H1 (cell line): ENCODE measurements at regions not wholly inside any gene's neighbourhood (a gene's known extent, or its start where the extent isn't known, plus 50 kb on each side); places are given as distances from the start of the nearest gene placed in this dataset.

Experiments used
- CTCF ChIA-PET: fragments of 300-600 bp; sonication (Branson Sonifier 250); formaldehyde crosslinking; loops from one replicate; lab custom pipeline; 2021; ENCODE audit not compliant: partially characterized antibody; lab: Charles Lee
- POLR2A ChIA-PET: fragments of 300-600 bp; sonication (Branson Sonifier 250); formaldehyde crosslinking; loops from one replicate; lab custom pipeline; 2021; ENCODE audit warnings: inconsistent platforms; ENCODE audit not compliant: partially characterized antibody; lab: Charles Lee
- DNase-seq, 2 experiments: peaks; one replicate each; pipeline versions ENCODE4 v3.0.0 to v3.0.0-alpha.2; 2010 to 2022; ENCODE audit warnings: low spot score in 2 of 2, low read depth in 1 of 2, mixed read lengths in 1 of 2
- FAIRE-seq: peaks from 2 replicates; lab custom pipeline; 2011; peaks lifted over from hg19 to GRCh38; lab: Jason Lieb, UNC
- H2AFZ ChIP-seq: 2 replicates; pipeline ENCODE4 v1.8.1; 2012; ENCODE audit warnings: low read length, inconsistent platforms
- H2AK5ac ChIP-seq: 2 replicates; pipeline ENCODE4 v1.6.1; 2013; ENCODE audit warnings: low read depth, low read length
- H2BK120ac ChIP-seq: replicated peaks from 2 replicates; pipeline ENCODE3; 2013; ENCODE audit warnings: low read depth, low read length, inconsistent platforms
- H2BK12ac ChIP-seq: 2 replicates; pipeline ENCODE4 v1.6.1; 2013; ENCODE audit warnings: low read depth, low read length
- H2BK15ac ChIP-seq: 2 replicates; pipeline ENCODE4 v1.6.1; 2013; ENCODE audit warnings: low read length
- H2BK20ac ChIP-seq: 2 replicates; pipeline ENCODE4 v1.6.1; 2013; ENCODE audit warnings: low read length
- H2BK5ac ChIP-seq: 2 replicates; pipeline ENCODE4 v1.6.1; 2013; ENCODE audit warnings: low read depth, low read length
- H3K14ac ChIP-seq: 2 replicates; pipeline ENCODE4 v1.6.1; 2013; ENCODE audit warnings: inconsistent platforms; ENCODE audit not compliant: insufficient read length
- H3K18ac ChIP-seq: 2 replicates; pipeline ENCODE4 v1.6.1; 2013; ENCODE audit warnings: low read length; ENCODE audit errors: extremely low read depth
- H3K23ac ChIP-seq: 2 replicates; pipeline ENCODE4 v1.6.1; 2013; ENCODE audit warnings: inconsistent platforms; ENCODE audit not compliant: insufficient read length
- H3K23me2 ChIP-seq: 2 replicates; pipeline ENCODE4 v1.6.1; 2013; ENCODE audit warnings: low read depth, low read length
- H3K27ac ChIP-seq: 2 replicates; pipeline ENCODE4 v1.6.1; 2011; ENCODE audit warnings: low read depth, low read length, inconsistent platforms
- H3K27me3 ChIP-seq, 4 experiments: replicated peaks in 1 of 4; 1 replicate in 1 of 4; 2 replicates in 3 of 4; pipeline versions ENCODE4 v1.6.1 to v1.8.1; 2011 to 2013; ENCODE audit warnings: low read length in 3 of 4, mild to moderate bottlenecking in 3 of 4, inconsistent platforms in 2 of 4, mixed read lengths in 2 of 4, moderate library complexity in 1 of 4; ENCODE audit not compliant: control insufficient read depth in 3 of 4, insufficient read depth in 3 of 4; ENCODE audit errors: extremely low read depth in 1 of 4
- H3K36me3 ChIP-seq, 4 experiments: 2 replicates each; pipeline versions ENCODE4 v1.6.1 to v1.8.1; 2011 to 2013; ENCODE audit warnings: mild to moderate bottlenecking in 4 of 4, low read length in 3 of 4, moderate library complexity in 2 of 4, control low read depth in 1 of 4, inconsistent platforms in 1 of 4; ENCODE audit not compliant: insufficient read depth in 4 of 4, control insufficient read depth in 2 of 4
- H3K4ac ChIP-seq: replicated peaks from 2 replicates; pipeline ENCODE3; 2013; ENCODE audit warnings: low read length, low read depth, mixed read lengths, inconsistent platforms; ENCODE audit not compliant: insufficient read length
- H3K4me1 ChIP-seq, 4 experiments: replicated peaks in 1 of 4; 1 replicate in 1 of 4; 2 replicates in 3 of 4; pipeline versions ENCODE4 v1.6.1 to v1.8.1; 2011 to 2013; ENCODE audit warnings: low read length in 3 of 4, inconsistent platforms in 2 of 4, mixed read lengths in 1 of 4; ENCODE audit not compliant: insufficient read depth in 4 of 4, control insufficient read depth in 3 of 4
- H3K4me2 ChIP-seq, 2 experiments: 2 replicates each; pipeline versions ENCODE4 v1.6.1 to v1.8.1; 2011 to 2013; ENCODE audit warnings: low read depth in 2 of 2, low read length in 2 of 2, control low read depth in 1 of 2, inconsistent platforms in 1 of 2, mild to moderate bottlenecking in 1 of 2; ENCODE audit not compliant: insufficient read depth in 1 of 2
- H3K4me3 ChIP-seq, 4 experiments: fragments of 200-600, 300-600 bp in 1 of 4; sonication (generic), shearing (Covaris generic), sonication (Bioruptor Twin) in 1 of 4; 2 replicates each; pipeline versions ENCODE4 v1.5.1 to v1.8.1; 2011 to 2016; ENCODE audit warnings: low read length in 4 of 4, low read depth in 3 of 4, control low read depth in 2 of 4, inconsistent platforms in 2 of 4, mild to moderate bottlenecking in 2 of 4, mixed read lengths in 1 of 4, moderate library complexity in 1 of 4; ENCODE audit not compliant: insufficient read depth in 2 of 4; ENCODE audit errors: extremely low read depth in 1 of 4
- H3K56ac ChIP-seq: replicated peaks from 2 replicates; pipeline ENCODE3; 2013; ENCODE audit warnings: low read depth, mild to moderate bottlenecking, mixed read lengths, low read length, inconsistent platforms; ENCODE audit not compliant: insufficient read length
- H3K79me1 ChIP-seq: 2 replicates; pipeline ENCODE4 v1.6.1; 2013; ENCODE audit warnings: low read depth, low read length, control low read depth
- H3K79me2 ChIP-seq, 2 experiments: 2 replicates each; pipeline versions ENCODE4 v1.6.1 to v1.8.1; 2012 to 2013; ENCODE audit warnings: low read length in 2 of 2, mild to moderate bottlenecking in 2 of 2, inconsistent platforms in 1 of 2; ENCODE audit not compliant: insufficient read depth in 2 of 2, control insufficient read depth in 1 of 2
- H3K9ac ChIP-seq, 4 experiments: replicated peaks in 1 of 4; 1 replicate in 1 of 4; 2 replicates in 3 of 4; pipeline versions ENCODE4 v1.6.1 to v1.8.1; 2011 to 2013; ENCODE audit warnings: low read depth in 3 of 4, low read length in 3 of 4, control low read depth in 2 of 4, mild to moderate bottlenecking in 2 of 4, moderate library complexity in 2 of 4, inconsistent platforms in 1 of 4; ENCODE audit errors: extremely low read depth in 1 of 4
- H3K9me3 ChIP-seq, 2 experiments: 2 replicates each; pipeline versions ENCODE4 v1.6.1 to v1.8.1; 2012 to 2013; ENCODE audit warnings: mild to moderate bottlenecking in 2 of 2, moderate library complexity in 2 of 2, control low read depth in 1 of 2, inconsistent platforms in 1 of 2, low read depth in 1 of 2, low read length in 1 of 2, mixed read lengths in 1 of 2; ENCODE audit not compliant: insufficient read depth in 2 of 2
- H4K20me1 ChIP-seq, 2 experiments: replicated peaks in 1 of 2; 2 replicates each; pipeline versions ENCODE3 to v1.8.1; 2011 to 2013; ENCODE audit warnings: inconsistent platforms in 2 of 2, low read length in 2 of 2, mild to moderate bottlenecking in 1 of 2; ENCODE audit not compliant: insufficient read depth in 2 of 2, control insufficient read depth in 1 of 2
- H4K5ac ChIP-seq: 2 replicates; pipeline ENCODE4 v1.6.1; 2013; ENCODE audit warnings: low read length, low read depth, mixed read lengths, inconsistent platforms; ENCODE audit not compliant: insufficient read length
- H4K8ac ChIP-seq: 2 replicates; pipeline ENCODE4 v1.8.0; 2013; ENCODE audit warnings: mild to moderate bottlenecking, moderate library complexity, low read length, inconsistent platforms; ENCODE audit not compliant: insufficient read depth; ENCODE audit errors: extremely low read depth
- H4K91ac ChIP-seq: replicated peaks from 2 replicates; pipeline ENCODE3; 2013; ENCODE audit warnings: low read length, mixed read lengths, inconsistent platforms; ENCODE audit not compliant: insufficient read length
- BACH1 ChIP-seq: IDR thresholded peaks from 2 replicates; pipeline ENCODE4 v1.6.1; 2012; ENCODE audit warnings: low read length, improper control_type of control experiment
- CBX5 ChIP-seq: fragments of 300-800, 300-1000 bp; sonication (generic); IDR thresholded peaks from 2 replicates; pipeline ENCODE4 v1.7.1; 2016; ENCODE audit warnings: antibody characterized with exemption, low read length, low read depth
- CHD1 ChIP-seq: IDR thresholded peaks from 2 replicates; pipeline ENCODE4 v1.6.1; 2012; ENCODE audit warnings: low read depth, low read length, improper control_type of control experiment
- CHD2 ChIP-seq: IDR thresholded peaks from 2 replicates; pipeline ENCODE4 v1.6.1; 2012; ENCODE audit warnings: low read length, improper control_type of control experiment
- EP300 ChIP-seq, 2 experiments: IDR thresholded peaks; 1 replicate in 1 of 2; 2 replicates in 1 of 2; pipeline ENCODE4 v1.6.1; 2011 to 2012; ENCODE audit warnings: low read depth in 2 of 2, low read length in 2 of 2, mild to moderate bottlenecking in 2 of 2, borderline replicate concordance in 1 of 2, inconsistent platforms in 1 of 2, moderate library complexity in 1 of 2
- MAX ChIP-seq: IDR thresholded peaks from 2 replicates; pipeline ENCODE4 v1.6.1; 2012; ENCODE audit warnings: inconsistent platforms
- POU5F1 ChIP-seq: IDR thresholded peaks from 2 replicates; pipeline ENCODE4 v1.6.1; 2011; ENCODE audit warnings: low read depth, mild to moderate bottlenecking, low read length, moderate library complexity
- RNF2 ChIP-seq: fragments of 200-900, 300-1000 bp; sonication (generic); IDR thresholded peaks from 2 replicates; pipeline ENCODE4 v1.7.1; 2016; ENCODE audit warnings: borderline replicate concordance, low read depth, mild to moderate bottlenecking, antibody characterized with exemption, low read length; ENCODE audit not compliant: poor library complexity, severe bottlenecking; ENCODE audit errors: missing control alignments
- SAP30 ChIP-seq: fragments of 300-600 bp; sonication (generic); IDR thresholded peaks from 2 replicates; pipeline ENCODE4 v1.7.1; 2012; ENCODE audit warnings: low read length, moderate library complexity, mild to moderate bottlenecking, inconsistent platforms; ENCODE audit not compliant: insufficient read depth, insufficient replicate concordance
- SP4 ChIP-seq: IDR thresholded peaks from 2 replicates; pipeline ENCODE4 v1.6.1; 2012; ENCODE audit warnings: low read length, inconsistent platforms
- SRF ChIP-seq: IDR thresholded peaks from 2 replicates; pipeline ENCODE4 v1.6.1; 2011; ENCODE audit warnings: mild to moderate bottlenecking, low read depth, low read length, moderate library complexity
- SUZ12 ChIP-seq: fragments of 200-600 bp; sonication (generic); IDR thresholded peaks from 2 replicates; pipeline ENCODE4 v1.6.1; 2012; ENCODE audit warnings: mild to moderate bottlenecking, inconsistent platforms, low read length, moderate library complexity, mixed read lengths
- TEAD4 ChIP-seq: IDR thresholded peaks from 2 replicates; pipeline ENCODE4 v1.6.1; 2012; ENCODE audit warnings: low read depth, low read length, inconsistent platforms, mixed read lengths
- ZNF274 ChIP-seq: IDR thresholded peaks from 2 replicates; pipeline ENCODE4 v1.7.0; 2012; ENCODE audit warnings: low read length, borderline replicate concordance; ENCODE audit errors: extremely low read depth
- WGBS, 2 experiments: shearing (Covaris generic) in 1 of 2; methylation state at CpG; one replicate each; pipeline versions ENCODE4 v1.1.6 to v1.1.7; 2013 to 2015; ENCODE audit warnings: low lambda C conversion rate in 2 of 2, mixed read lengths in 2 of 2, inconsistent platforms in 1 of 2, low coverage in 1 of 2, missing lambda C conversion rate in 1 of 2; ENCODE audit not compliant: insufficient replicate concordance in 2 of 2, insufficient coverage in 1 of 2, insufficient read length in 1 of 2; ENCODE audit errors: extremely low coverage in 1 of 2, missing lambda C conversion rate in 1 of 2; 5-methylcytosine and 5-hydroxymethylcytosine counted together

GRCh38 chr12:88973998-88974397 is 378.3 kb downstream of the DUSP6 start:
- H3K23me2 ChIP-seq, result no peaks in the 10 kb centered on the region
- no peak overlapping the region for H2BK5ac ChIP-seq
- no peak overlapping the region for H4K91ac ChIP-seq
- H3K23ac ChIP-seq, result no peak overlapping the region
- no peak overlapping the region for H3K4ac ChIP-seq
- H4K8ac ChIP-seq, result no peak overlapping the region
- CTCF ChIA-PET, result interaction anchor here (1.4 kb wide), 1 partner anchor 394 kb away, joined by 3 read pairs; no protein-coding TSS in a partner anchor
- no peaks in the 10 kb centered on the region for H3K4me1 ChIP-seq
- H3K14ac ChIP-seq, result no peak overlapping the region
- H3K9ac ChIP-seq, result no peak overlapping the region
- no peak overlapping the region for H2AK5ac ChIP-seq
- no peak overlapping the region for H3K27ac ChIP-seq
- H2BK15ac ChIP-seq, result no peak overlapping the region
- H3K4me2 ChIP-seq, result no peak overlapping the region
- H3K4me3 ChIP-seq, result no peak overlapping the region
- no peak overlapping the region for H4K5ac ChIP-seq
- WGBS, 2 experiments, result 100% methylated on average over 1 of the region's 1 CpG; no CpG with 5 or more reads in 1 of the 2 experiments
- no peak overlapping the region for H2BK120ac ChIP-seq
- H3K79me2 ChIP-seq, result no peaks in the 10 kb centered on the region
- no peak overlapping the region for H3K56ac ChIP-seq
- H2BK12ac ChIP-seq, result no peak overlapping the region
- FAIRE-seq, result no peak
- H2BK20ac ChIP-seq, result no peak overlapping the region
- H3K36me3 ChIP-seq, result no peaks in the 10 kb centered on the region
- peaks cover 0 to 1% (median 0%) of the 10 kb centered on the region in 4 experiments; a peak in 1 of 7 replicates for H3K27me3 ChIP-seq
- H3K9me3 ChIP-seq, result no peaks in the 10 kb centered on the region
- H4K20me1 ChIP-seq, result no peaks in the 10 kb centered on the region
- no peak overlapping the region for H3K18ac ChIP-seq
- H3K79me1 ChIP-seq, result no peaks in the 10 kb centered on the region
- no peak overlapping the region for H2AFZ ChIP-seq
- DNase-seq, result no peak
- POLR2A ChIA-PET, result no interaction called here
- TF ChIP-seq BACH1, result no peak
- TF ChIP-seq SP4, result no peak
- no peak for TF ChIP-seq RNF2
- TF ChIP-seq EP300 (IDR thresholded peaks at IDR 0.05; ENCODE audit: borderline replicate concordance in 1 of 2, low read depth in 2 of 2, low read length in 2 of 2), result no peak
- TF ChIP-seq SRF, result no peak
- TF ChIP-seq CHD2, result no peak
- no peak for TF ChIP-seq CHD1
- TF ChIP-seq TEAD4, result no peak
- TF ChIP-seq MAX, result no peak
- no peak for TF ChIP-seq SUZ12
- no peak for TF ChIP-seq SAP30
- TF ChIP-seq CBX5, result no peak
- no peak for TF ChIP-seq POU5F1
- no peak for TF ChIP-seq ZNF274
